ENCODE measurements at regions not wholly inside any gene's neighbourhood (a gene's known extent, or its start where the extent isn't known, plus 50 kb on each side); places are given as distances from the start of the nearest gene placed in this dataset.
"Not testable (repeated sequence)": the region's sequence is repeated elsewhere in the genome, so short reads cannot be mapped to it uniquely, and the experiment has no call there.

GRCh38 chr14:26319139-26319864, 278.5 kb downstream of the NOVA1 start:
- DNase-seq (ENCODE audit: low spot score) (no peak), FAIRE-seq (no peak)

DNA sequence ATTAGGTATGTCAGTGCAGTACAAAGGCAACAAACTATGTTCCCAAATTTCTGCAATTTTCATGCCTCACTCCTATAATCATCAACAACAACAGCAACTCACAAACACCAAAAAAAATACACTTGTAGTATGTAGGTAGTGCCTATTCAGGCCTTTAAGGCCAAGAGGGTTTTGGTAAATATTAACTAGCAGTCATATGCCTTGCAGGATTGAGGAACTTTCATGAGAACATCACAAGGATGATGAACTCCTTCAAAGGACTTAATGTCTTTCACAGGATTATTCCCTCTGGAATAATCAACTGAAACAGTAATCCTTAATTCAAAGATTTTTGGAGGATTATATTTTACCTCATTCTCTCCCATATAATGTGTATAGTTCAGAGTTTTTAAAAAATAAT, 293.8 kb downstream of the NOVA1 start:
- FAIRE-seq, result no peak
- DNase-seq (ENCODE audit: low spot score), result no peak

DNA sequence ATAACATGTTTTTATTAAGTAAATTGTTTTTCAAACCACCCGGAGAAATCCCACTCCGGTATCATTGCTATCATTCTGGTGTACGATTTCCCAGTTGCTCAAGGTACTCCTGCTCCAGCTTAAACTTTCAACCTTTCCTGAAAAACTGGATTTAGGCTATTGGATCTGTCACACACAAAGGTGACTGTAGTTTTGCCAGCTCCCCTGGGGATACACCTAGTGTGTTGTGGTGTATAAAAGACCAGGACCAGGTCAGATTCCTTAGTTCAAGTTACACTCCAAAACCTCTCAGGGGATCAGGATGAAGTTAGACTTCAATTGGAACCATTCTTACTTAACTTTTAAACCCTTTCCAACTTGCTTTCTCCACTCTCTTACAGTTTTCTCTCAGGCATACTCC, 303.9 kb downstream of the NOVA1 start:
- DNase-seq (ENCODE audit: low spot score), result no peak
- no peak for FAIRE-seq

GRCh38 chr14:26289891-26290486, 307.8 kb downstream of the NOVA1 start:
- DNase-seq (ENCODE audit: low spot score), result no peak
- no peak for FAIRE-seq

GRCh38 chr14:26286913-26287205, 311.0 kb downstream of the NOVA1 start:
- DNase-seq (ENCODE audit: low spot score), result no peak
- FAIRE-seq, result no peak

GRCh38 chr14:26286081-26286912, 311.5 kb downstream of the NOVA1 start:
- FAIRE-seq (no peak), DNase-seq (ENCODE audit: low spot score) (no peak)

DNA sequence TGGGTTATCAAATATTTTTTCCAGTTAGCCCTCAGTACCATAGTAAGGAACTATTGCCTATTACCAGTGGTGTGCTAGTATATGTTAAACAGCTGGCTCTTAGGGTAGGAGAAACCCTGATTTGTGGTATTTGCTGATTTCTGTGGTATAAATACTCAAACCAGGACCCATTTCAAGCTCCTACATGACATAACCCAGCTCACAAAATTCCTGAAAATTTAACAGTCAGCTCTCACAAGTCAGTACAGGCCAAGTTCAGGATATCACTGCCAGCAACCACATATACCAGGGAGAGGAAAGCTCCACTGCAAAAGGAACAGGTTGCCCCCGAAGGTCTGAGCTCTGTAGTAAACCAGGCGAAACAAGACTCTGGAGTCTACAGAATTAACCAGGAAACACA, 315.3 kb downstream of the NOVA1 start:
- FAIRE-seq (no peak), DNase-seq (ENCODE audit: low spot score) (no peak)

DNA sequence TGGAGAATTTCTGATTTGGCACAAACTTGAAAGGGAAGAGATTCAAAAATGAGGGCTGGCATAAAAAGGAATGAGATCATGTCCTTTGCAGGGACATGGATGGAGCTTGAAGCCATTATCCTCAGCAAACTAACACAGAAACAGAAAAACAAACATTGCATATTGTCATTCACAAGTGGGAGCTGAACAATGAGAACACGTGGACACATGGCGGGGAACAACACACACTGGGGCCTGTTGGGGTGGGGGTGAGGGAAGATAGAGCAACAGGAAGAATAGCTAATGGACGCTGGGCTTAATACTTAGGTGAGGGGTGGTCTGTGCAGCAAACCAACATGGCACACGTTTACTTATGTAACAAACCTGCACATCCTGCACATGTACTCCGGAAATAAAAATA, 315.8 kb downstream of the NOVA1 start:
- FAIRE-seq; DNase-seq (ENCODE audit: low spot score): not testable (repeated sequence)

- no peak for FAIRE-seq
Measured at GRCh38 chr14:26281280-26281998, 316.4 kb downstream of the NOVA1 start.

GRCh38 chr14:26276757-26277156, 321.1 kb downstream of the NOVA1 start:
- DNase-seq (ENCODE audit: low spot score), result no peak
- no peak for FAIRE-seq

More at GRCh38 chr14:26281280-26281998, 316.4 kb downstream of the NOVA1 start:
- peak; percentile 29 for DNase-seq (ENCODE audit: low spot score)

DNA sequence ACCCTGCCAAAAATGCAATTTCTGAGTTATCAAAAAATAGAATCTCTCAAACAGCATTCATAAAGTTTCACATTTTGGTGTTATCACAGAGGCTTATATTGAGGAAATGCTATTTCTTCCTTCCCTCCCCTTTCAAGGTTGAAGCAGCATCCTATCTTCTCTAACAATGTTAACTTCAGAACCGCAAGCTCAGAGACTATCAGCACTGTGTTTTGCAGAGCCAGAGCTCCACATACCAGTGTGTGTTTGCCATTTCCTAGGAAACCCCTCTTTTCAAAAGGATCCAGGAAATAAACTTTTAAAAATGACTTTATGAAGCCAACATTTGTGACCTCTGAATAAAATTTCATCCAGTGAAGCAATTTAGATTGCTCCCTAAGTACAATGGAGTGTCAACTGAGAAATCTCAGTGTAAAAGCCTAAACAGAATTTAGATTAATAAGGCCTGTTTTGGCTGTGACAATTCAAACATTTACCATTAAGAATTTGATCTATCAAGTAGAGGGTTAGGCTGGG, 332.6 kb downstream of the NOVA1 start:
- FAIRE-seq, result no peak
- DNase-seq (ENCODE audit: low spot score), result no peak

DNA sequence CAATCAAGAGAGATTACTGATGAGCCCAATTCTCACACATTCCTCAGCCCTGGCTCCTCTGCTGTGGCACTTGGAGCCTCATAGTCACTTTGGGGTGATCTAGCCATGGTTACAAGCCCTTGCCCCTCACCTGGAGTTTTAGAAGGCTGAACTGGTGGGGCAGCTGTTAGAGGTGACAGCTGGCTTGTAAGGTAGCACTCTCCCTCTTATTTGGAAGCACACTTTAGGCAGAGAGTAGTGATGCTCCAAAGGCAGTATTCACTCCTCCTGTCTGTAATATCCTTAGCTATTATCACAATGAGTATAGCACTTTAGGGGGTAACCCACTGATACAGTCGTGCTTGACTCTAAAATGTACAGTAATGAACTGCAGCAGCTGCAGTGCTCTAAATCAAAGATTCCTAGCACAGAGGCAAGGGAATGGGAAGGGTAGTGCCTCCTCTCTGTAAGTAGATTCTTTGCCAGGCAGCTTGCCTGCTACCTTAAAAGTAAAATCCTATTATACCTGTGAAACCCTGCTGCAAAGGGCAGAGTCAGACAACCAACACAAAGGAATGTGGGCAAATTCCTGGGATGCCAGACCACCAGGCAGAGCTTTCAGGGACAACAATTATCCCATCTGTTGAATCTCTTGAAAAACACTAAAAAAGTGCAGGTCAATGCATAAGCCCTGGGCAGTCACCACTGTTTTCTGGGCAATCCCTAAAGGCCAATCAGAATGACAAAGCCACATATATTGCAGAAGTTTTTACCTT, 336.3 kb downstream of the NOVA1 start:
- DNase-seq (ENCODE audit: low spot score) (no peak), FAIRE-seq (no peak)

DNA sequence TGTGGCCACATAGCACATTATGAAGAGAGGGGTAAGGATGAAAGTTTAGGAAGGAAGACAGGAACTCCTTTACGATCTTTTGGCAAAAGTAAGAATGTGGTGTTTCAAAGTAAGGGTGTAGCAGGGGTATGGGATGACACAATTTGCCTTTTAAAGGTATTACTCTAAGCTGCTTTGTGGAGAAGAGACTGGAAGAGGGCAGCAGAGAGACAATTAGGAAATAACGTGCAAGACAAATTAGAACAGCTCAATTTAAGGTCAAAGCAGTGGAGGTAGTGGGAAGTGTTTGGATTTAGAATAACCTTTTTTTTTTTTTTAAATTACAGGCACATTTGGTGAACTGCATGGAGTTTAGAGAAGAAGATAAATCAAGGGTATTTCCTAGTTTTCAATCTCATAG, 342.6 kb downstream of the NOVA1 start:
- FAIRE-seq (no peak), DNase-seq (ENCODE audit: low spot score) (no peak)

DNA sequence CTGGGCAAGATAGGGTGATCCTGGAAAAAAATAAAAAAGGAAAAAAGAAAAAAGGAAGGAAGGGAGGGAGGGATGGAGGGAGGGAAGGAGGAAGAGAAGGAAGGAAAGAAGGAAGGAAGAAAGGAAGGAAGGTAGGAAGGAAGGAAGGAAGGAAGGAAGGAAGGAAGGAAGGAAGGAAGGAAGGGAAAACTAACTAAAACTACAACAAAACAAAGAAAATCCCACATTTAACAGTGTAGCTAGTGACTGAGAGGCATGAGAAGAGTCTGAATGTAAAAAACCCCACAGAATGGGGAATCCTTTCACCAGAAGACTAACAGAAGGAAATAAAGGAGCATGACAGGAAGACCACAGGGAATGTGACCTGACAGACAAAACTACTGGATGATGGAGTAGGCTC, 345.7 kb downstream of the NOVA1 start:
- DNase-seq (ENCODE audit: low spot score) (no peak), FAIRE-seq (no peak)

GRCh38 chr14:26233118-26233517, 364.7 kb downstream of the NOVA1 start:
- no peak for DNase-seq (ENCODE audit: low spot score)
- no peak for FAIRE-seq

- no peak for DNase-seq (ENCODE audit: low spot score)
Measured at GRCh38 chr14:26218861-26219260, 379.0 kb downstream of the NOVA1 start.

DNA sequence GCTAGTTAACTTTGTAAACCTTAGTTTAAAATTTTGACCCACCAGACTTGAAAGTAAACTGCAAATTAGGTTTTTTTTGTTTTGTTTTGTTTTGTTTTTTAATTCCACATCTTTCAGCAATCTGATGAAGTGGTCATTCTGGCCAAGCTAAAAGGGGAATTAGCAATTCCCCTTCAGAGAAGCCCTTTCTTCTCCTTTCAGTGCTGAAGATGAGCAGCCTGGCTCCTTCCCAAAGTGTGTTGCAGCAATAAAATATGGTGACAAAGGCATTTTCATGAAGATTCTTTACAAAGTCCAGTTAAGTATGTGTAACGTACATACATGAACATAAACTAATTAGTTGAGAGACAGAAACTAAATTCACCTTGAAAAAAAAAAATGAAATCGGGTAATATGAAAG, 380.1 kb downstream of the NOVA1 start:
- no peak for FAIRE-seq
- no peak for DNase-seq (ENCODE audit: low spot score)

More at GRCh38 chr14:26218861-26219260, 379.0 kb downstream of the NOVA1 start:
- no peak for FAIRE-seq

DNA sequence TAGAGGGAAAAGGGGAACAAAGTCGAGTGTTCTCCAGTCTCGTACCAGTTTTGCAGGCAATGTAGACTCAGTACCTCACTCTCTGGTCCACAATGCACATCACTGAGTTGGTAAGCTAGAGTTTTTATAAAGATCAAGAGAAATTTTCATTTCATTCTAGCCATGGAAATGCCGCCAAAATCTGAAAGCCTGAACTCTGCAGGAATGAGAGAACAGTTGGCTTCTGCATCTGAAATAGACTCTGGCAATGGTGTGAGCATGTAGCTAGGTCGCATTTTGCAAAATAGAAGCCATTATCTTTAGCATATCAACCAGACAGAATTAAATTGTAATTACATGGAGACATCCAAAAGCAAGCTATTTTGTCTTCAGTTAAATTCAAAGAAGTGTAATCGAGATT, 381.0 kb downstream of the NOVA1 start:
- DNase-seq (ENCODE audit: low spot score), result no peak
- FAIRE-seq, result no peak

GRCh38 chr14:26213846-26214575, 383.8 kb downstream of the NOVA1 start:
- FAIRE-seq (no peak), DNase-seq (ENCODE audit: low spot score) (no peak)

- DNase-seq (ENCODE audit: low spot score) (no peak), FAIRE-seq (no peak)
Measured at GRCh38 chr14:26209699-26210098, 388.1 kb downstream of the NOVA1 start.
